22Rv1 (cell line): ENCODE measurements at regions not wholly inside any gene's neighbourhood (a gene's known extent, or its start where the extent isn't known, plus 50 kb on each side); places are given as distances from the start of the nearest gene placed in this dataset.

ENCODE experiments used
- ZFX ChIP-seq: fragments of 450-650 bp; IDR thresholded peaks from 2 replicates; pipeline ENCODE4 v1.6.1; 2017; ENCODE audit warnings: antibody characterized with exemption, borderline replicate concordance
- TF ChIP-seq, protein P1 (sequence below): fragments of 450-650 bp; IDR thresholded peaks from 2 replicates; pipeline ENCODE4 v1.5.1; 2017; ENCODE audit warnings: mild to moderate bottlenecking

DNA sequence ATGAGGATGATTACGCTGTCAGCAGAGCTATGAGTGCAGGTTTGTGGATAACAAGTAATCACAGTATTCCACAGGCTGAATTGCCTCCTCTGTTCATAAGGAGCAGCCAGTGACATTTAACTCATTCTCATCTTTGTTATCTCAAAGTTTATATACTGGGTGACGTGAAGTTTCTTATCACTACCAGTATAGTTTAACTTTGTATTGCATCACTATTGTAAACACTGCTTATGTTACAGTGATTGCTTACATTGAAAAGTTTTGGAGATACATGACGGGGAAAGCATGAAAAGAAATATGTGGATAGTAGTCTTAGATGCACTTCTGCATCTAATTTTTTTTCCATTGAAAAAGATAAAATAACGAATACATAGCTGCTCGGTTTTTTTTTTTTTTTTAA, 429.7 kb downstream of the VGLL3 start:
- TF ChIP-seq, protein P1, sequence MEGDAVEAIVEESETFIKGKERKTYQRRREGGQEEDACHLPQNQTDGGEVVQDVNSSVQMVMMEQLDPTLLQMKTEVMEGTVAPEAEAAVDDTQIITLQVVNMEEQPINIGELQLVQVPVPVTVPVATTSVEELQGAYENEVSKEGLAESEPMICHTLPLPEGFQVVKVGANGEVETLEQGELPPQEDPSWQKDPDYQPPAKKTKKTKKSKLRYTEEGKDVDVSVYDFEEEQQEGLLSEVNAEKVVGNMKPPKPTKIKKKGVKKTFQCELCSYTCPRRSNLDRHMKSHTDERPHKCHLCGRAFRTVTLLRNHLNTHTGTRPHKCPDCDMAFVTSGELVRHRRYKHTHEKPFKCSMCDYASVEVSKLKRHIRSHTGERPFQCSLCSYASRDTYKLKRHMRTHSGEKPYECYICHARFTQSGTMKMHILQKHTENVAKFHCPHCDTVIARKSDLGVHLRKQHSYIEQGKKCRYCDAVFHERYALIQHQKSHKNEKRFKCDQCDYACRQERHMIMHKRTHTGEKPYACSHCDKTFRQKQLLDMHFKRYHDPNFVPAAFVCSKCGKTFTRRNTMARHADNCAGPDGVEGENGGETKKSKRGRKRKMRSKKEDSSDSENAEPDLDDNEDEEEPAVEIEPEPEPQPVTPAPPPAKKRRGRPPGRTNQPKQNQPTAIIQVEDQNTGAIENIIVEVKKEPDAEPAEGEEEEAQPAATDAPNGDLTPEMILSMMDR: no peak
- TF ChIP-seq ZFX: no peak
